GM13976 (cell line): ENCODE measurements at regions not wholly inside any gene's neighbourhood (a gene's known extent, or its start where the extent isn't known, plus 50 kb on each side); places are given as distances from the start of the nearest gene placed in this dataset.

Experiments
- DNase-seq: peaks from one replicate; pipeline ENCODE4 v3.0.0; 2012; ENCODE audit warnings: low spot score
- CTCF ChIP-seq: IDR thresholded peaks from 2 replicates; pipeline ENCODE4 v1.5.1; 2012; ENCODE audit warnings: borderline replicate concordance, mild to moderate bottlenecking; ENCODE audit not compliant: insufficient read depth; ENCODE audit errors: extremely low read depth, missing control alignments, control extremely low read depth
- in situ Hi-C: fragments of 300-500 bp; cut with MboI; formaldehyde crosslinking; loops from one replicate; pipeline ENCODE4 v1.12.0; 2022; ENCODE audit warnings: low sequenced_read_pairs, mixed read lengths, inconsistent platforms; ENCODE audit not compliant: unreplicated experiment

GRCh38 chr3:107264888-107265287 lies 112.4 kb upstream of the CCDC54 start:
- in situ Hi-C loops, result no loop called here
- TF ChIP-seq CTCF, result no peak
- no peak for DNase-seq

GRCh38 chr3:107265526-107265925 lies 111.7 kb upstream of the CCDC54 start:
- no peak for DNase-seq
- TF ChIP-seq CTCF, result no peak
- in situ Hi-C loops, result no loop called here

GRCh38 chr3:107268469-107268868 lies 108.8 kb upstream of the CCDC54 start:
- no peak for TF ChIP-seq CTCF
- DNase-seq, result no peak
- in situ Hi-C loops, result no loop called here

GRCh38 chr3:107269136-107269535 lies 108.1 kb upstream of the CCDC54 start:
- in situ Hi-C loops, result no loop called here
- no peak for DNase-seq
- no peak for TF ChIP-seq CTCF

GRCh38 chr3:107271787-107272387 lies 105.4 kb upstream of the CCDC54 start:
- peak; percentile 17 for DNase-seq
- in situ Hi-C loops, result no loop called here
- TF ChIP-seq CTCF, result peak; percentile 31

GRCh38 chr3:107272471-107272870 lies 104.8 kb upstream of the CCDC54 start:
- in situ Hi-C loops, result no loop called here
- no peak for TF ChIP-seq CTCF
- DNase-seq, result no peak
